Hepatocyte (in vitro differentiated cells): ENCODE measurements at regions not wholly inside any gene's neighbourhood (a gene's known extent, or its start where the extent isn't known, plus 50 kb on each side); places are given as distances from the start of the nearest gene placed in this dataset.

Experiments
- DNase-seq: peaks from one replicate; pipeline ENCODE4 v3.0.0-alpha.2; 2016; ENCODE audit warnings: low spot score
- H2AFZ ChIP-seq: fragments of 200-600 bp; sonication (generic); 2 replicates; pipeline ENCODE4 v1.6.0; 2016; ENCODE audit warnings: antibody characterized with exemption, mild to moderate bottlenecking
- H3K27ac ChIP-seq: fragments of 200-600 bp; sonication (generic); 2 replicates; pipeline ENCODE4 v1.5.1; 2016; ENCODE audit warnings: mild to moderate bottlenecking
- H3K27me3 ChIP-seq: fragments of 200-600 bp; sonication (generic); 2 replicates; pipeline ENCODE4 v1.6.1; 2016
- H3K36me3 ChIP-seq: fragments of 200-600 bp; sonication (generic); replicated peaks from 2 replicates; pipeline ENCODE4 v1.5.1; 2016; ENCODE audit warnings: low read depth; ENCODE audit not compliant: insufficient read depth
- H3K4me1 ChIP-seq: fragments of 200-600 bp; sonication (generic); 2 replicates; pipeline ENCODE4 v1.5.1; 2016; ENCODE audit warnings: mild to moderate bottlenecking, moderate library complexity; ENCODE audit not compliant: insufficient read depth
- H3K4me2 ChIP-seq: fragments of 200-600 bp; sonication (generic); 2 replicates; pipeline ENCODE4 v1.6.0; 2016
- H3K4me3 ChIP-seq: fragments of 200-600 bp; sonication (generic); 2 replicates; pipeline ENCODE4 v1.5.1; 2016; ENCODE audit warnings: mild to moderate bottlenecking
- H3K79me2 ChIP-seq: fragments of 200-600 bp; sonication (generic); 2 replicates; pipeline ENCODE4 v1.6.0; 2017; ENCODE audit warnings: mild to moderate bottlenecking
- H3K9me2 ChIP-seq: fragments of 200-600 bp; sonication (generic); replicated peaks from 2 replicates; pipeline ENCODE4 v1.6.0; 2017; ENCODE audit warnings: mild to moderate bottlenecking; ENCODE audit not compliant: insufficient read depth
- H3K9me3 ChIP-seq: fragments of 200-600 bp; sonication (generic); 2 replicates; pipeline ENCODE4 v1.5.1; 2016; ENCODE audit warnings: low read depth, mild to moderate bottlenecking
- H4K20me1 ChIP-seq: fragments of 200-600 bp; sonication (generic); 2 replicates; pipeline ENCODE4 v1.6.0; 2016; ENCODE audit warnings: mild to moderate bottlenecking; ENCODE audit not compliant: insufficient read depth, poor library complexity, severe bottlenecking
- EZH2 ChIP-seq: fragments of 200-600 bp; sonication (generic); IDR thresholded peaks from 2 replicates; pipeline ENCODE4 v1.6.1; 2016; ENCODE audit warnings: antibody characterized with exemption, mild to moderate bottlenecking, borderline replicate concordance
- EZH2phosphoT487 ChIP-seq: fragments of 200-600 bp; sonication (generic); IDR thresholded peaks from one replicate; pipeline ENCODE4 v1.6.1; 2018; ENCODE audit warnings: antibody characterized with exemption, mild to moderate bottlenecking, low read depth, moderate library complexity; ENCODE audit not compliant: unreplicated experiment, severe bottlenecking
- WGBS: methylation state at CpG from one replicate; pipeline ENCODE4 v1.1.6; 2016; ENCODE audit warnings: low lambda C conversion rate; ENCODE audit errors: missing lambda C conversion rate; 5-methylcytosine and 5-hydroxymethylcytosine counted together
- TF ChIP-seq, protein P1 (sequence below): fragments of 200-600 bp; sonication (generic); IDR thresholded peaks from 2 replicates; pipeline ENCODE4 v1.5.1; 2016; ENCODE audit warnings: antibody characterized with exemption, mild to moderate bottlenecking; ENCODE audit not compliant: poor library complexity

DNA sequence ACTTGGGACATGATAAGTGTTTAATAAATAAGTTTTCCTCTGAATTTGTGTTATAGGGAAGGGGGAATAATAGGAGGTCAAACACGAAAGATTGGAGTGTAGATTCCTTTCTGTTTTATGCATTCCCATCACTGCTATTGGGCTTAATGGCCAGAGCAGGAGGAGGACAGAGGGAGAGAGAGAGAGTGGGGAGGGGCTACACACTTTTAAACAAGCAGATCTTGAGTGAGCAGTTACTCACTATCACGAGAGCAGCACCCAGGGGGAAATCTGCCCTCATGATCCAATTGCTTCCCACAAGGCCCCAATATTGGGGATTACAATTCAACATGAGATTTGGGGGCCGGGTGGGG lies 505.0 kb downstream of the GRIN2A start:
- Histone ChIP-seq H3K9me3 (no peaks in the 10 kb centered on the region), H3K4me1 (no peaks in the 10 kb centered on the region), H4K20me1 (no peaks in the 10 kb centered on the region), H3K4me2 (no peak overlapping the region), H2AFZ (no peak overlapping the region), H3K4me3 (no peak overlapping the region), H3K27ac (no peak overlapping the region), H3K36me3 (no peaks in the 10 kb centered on the region), H3K9me2 (no peaks in the 10 kb centered on the region), H3K79me2 (no peaks in the 10 kb centered on the region), H3K27me3 (peaks cover 25% of the 10 kb centered on the region)
- TF ChIP-seq, protein P1, sequence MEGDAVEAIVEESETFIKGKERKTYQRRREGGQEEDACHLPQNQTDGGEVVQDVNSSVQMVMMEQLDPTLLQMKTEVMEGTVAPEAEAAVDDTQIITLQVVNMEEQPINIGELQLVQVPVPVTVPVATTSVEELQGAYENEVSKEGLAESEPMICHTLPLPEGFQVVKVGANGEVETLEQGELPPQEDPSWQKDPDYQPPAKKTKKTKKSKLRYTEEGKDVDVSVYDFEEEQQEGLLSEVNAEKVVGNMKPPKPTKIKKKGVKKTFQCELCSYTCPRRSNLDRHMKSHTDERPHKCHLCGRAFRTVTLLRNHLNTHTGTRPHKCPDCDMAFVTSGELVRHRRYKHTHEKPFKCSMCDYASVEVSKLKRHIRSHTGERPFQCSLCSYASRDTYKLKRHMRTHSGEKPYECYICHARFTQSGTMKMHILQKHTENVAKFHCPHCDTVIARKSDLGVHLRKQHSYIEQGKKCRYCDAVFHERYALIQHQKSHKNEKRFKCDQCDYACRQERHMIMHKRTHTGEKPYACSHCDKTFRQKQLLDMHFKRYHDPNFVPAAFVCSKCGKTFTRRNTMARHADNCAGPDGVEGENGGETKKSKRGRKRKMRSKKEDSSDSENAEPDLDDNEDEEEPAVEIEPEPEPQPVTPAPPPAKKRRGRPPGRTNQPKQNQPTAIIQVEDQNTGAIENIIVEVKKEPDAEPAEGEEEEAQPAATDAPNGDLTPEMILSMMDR, result no peak
- no peak for TF ChIP-seq EZH2phosphoT487
- TF ChIP-seq EZH2, result no peak
- WGBS, result 70% methylated on average over 3 of the region's 3 CpGs
- no peak for DNase-seq

DNA sequence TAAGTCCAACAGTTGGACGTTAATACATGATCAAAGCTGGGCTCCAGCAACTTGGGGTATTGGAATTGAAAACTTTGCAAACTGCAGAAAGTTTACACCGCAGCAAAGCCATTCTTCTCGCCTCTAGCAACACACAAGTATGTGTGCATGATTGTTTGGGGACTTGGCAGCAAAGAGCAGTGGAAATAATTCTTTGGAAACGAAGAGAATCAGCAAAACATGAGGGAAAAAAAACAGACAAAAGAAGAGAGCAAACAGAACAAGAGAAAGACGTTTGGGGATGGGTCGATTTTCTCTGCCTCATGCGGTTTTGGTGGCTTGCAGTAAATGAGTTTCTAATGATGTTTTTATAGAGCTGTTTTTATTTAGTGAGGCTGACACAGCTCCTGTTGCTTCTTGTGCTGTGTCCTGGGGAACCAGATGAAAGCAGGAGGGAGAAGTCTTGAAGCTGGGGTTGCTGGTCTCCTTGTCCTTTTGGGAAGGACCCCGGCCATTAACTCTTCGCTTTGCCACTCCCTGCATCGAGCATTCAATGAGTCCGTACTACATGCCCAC lies 502.9 kb downstream of the GRIN2A start:
- Histone ChIP-seq H3K4me2 (no peak overlapping the region), H3K79me2 (no peaks in the 10 kb centered on the region), H3K9me2 (no peaks in the 10 kb centered on the region), H3K27me3 (peaks cover 31% of the 10 kb centered on the region), H3K4me1 (no peaks in the 10 kb centered on the region), H3K4me3 (no peak overlapping the region), H3K27ac (no peak overlapping the region), H3K36me3 (no peaks in the 10 kb centered on the region), H2AFZ (no peak overlapping the region), H4K20me1 (no peaks in the 10 kb centered on the region), H3K9me3 (no peaks in the 10 kb centered on the region)
- TF ChIP-seq, protein P1, result no peak
- TF ChIP-seq EZH2phosphoT487 (no peak), EZH2 (no peak)
- WGBS, result 53% methylated on average over 11 of the region's 11 CpGs
- DNase-seq, result no peak

DNA sequence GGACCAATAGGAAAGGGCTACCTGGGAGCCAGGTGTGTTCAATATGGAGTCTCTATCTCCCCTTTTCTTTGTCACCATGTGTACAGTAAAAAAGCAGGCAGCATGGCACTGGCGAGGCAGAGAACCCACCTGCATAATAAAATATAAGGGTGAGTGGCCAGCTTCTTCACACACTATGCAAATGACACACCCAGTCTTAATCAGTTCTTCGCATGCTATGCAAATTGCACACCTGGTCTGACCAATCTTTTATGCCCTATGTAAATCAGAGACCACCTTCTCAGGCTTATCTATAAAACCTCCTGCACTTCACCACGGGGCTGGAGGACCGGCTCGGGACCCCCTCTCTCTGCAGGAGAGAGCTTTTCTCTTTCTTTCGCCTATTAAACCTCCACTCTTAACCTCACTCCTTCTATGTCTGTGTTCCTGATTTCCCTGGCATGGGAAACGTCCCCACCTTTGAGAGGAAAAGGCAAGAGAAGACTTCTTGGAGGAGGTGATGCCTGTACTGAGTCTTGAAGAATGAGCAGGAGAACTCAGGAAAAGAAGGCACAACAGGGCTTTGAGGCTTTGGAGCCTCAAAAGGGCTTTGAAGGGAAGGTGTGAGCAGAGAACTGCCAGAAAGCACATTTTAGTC lies 502.1 kb downstream of the GRIN2A start:
- Histone ChIP-seq H3K36me3 (no peaks in the 10 kb centered on the region), H3K4me2 (no peak overlapping the region), H2AFZ (no peak overlapping the region), H3K79me2 (no peaks in the 10 kb centered on the region), H3K27ac (no peak overlapping the region), H3K9me3 (no peaks in the 10 kb centered on the region), H3K4me3 (no peak overlapping the region), H3K27me3 (peaks cover 31% of the 10 kb centered on the region), H3K9me2 (no peaks in the 10 kb centered on the region), H3K4me1 (no peaks in the 10 kb centered on the region), H4K20me1 (no peaks in the 10 kb centered on the region)
- TF ChIP-seq, protein P1, result no peak
- TF ChIP-seq EZH2, result no peak
- no peak for TF ChIP-seq EZH2phosphoT487
- 33% methylated on average over 7 of the region's 7 CpGs for WGBS
- DNase-seq, result no peak
